ENCODE measurements at regions not wholly inside any gene's neighbourhood (a gene's known extent, or its start where the extent isn't known, plus 50 kb on each side); places are given as distances from the start of the nearest gene placed in this dataset.
"Not testable (repeated sequence)": the region's sequence is repeated elsewhere in the genome, so short reads cannot be mapped to it uniquely, and the experiment has no call there.

GRCh38 chr14:105635560-105635959 is 109.2 kb downstream of the TMEM121 start:
- TF ChIP-seq CTCF (IDR thresholded peaks at IDR 0.05; ENCODE audit: low read depth, low read length): no peak
- DNase-seq (ENCODE audit: low read depth in 1 of 2, low spot score in 1 of 2): no peak
- no peaks in the 10 kb centered on the region for H3K36me3 ChIP-seq
- no peaks in the 10 kb centered on the region for H3K9me3 ChIP-seq (ENCODE audit: low read depth)
- no peak overlapping the region for H3K27ac ChIP-seq
- no peak overlapping the region for H3K4me3 ChIP-seq
- H3K4me1 ChIP-seq (ENCODE audit: low read depth): no peaks in the 10 kb centered on the region
- H3K27me3 ChIP-seq: no peaks in the 10 kb centered on the region

GRCh38 chr14:105636021-105636420 is 109.6 kb downstream of the TMEM121 start:
- H3K4me1 ChIP-seq (ENCODE audit: low read depth); H3K9me3 ChIP-seq (ENCODE audit: low read depth); H3K4me3 ChIP-seq; H3K27me3 ChIP-seq; H3K36me3 ChIP-seq; DNase-seq (ENCODE audit: low read depth in 1 of 2, low spot score in 1 of 2); H3K27ac ChIP-seq: not testable (repeated sequence)

GRCh38 chr14:105636935-105637334 is 110.6 kb downstream of the TMEM121 start:
- H3K27me3 ChIP-seq: no peaks in the 10 kb centered on the region
- no peak for TF ChIP-seq CTCF (IDR thresholded peaks at IDR 0.05; ENCODE audit: low read depth, low read length)
- no peak overlapping the region for H3K4me3 ChIP-seq
- no peaks in the 10 kb centered on the region for H3K4me1 ChIP-seq (ENCODE audit: low read depth)
- no peaks in the 10 kb centered on the region for H3K36me3 ChIP-seq
- DNase-seq (ENCODE audit: low read depth in 1 of 2, low spot score in 1 of 2): no peak
- no peaks in the 10 kb centered on the region for H3K9me3 ChIP-seq (ENCODE audit: low read depth)
- no peak overlapping the region for H3K27ac ChIP-seq

GRCh38 chr14:105637345-105637744 is 111.0 kb downstream of the TMEM121 start:
- H3K36me3 ChIP-seq; H3K27ac ChIP-seq; H3K27me3 ChIP-seq; H3K4me3 ChIP-seq; H3K9me3 ChIP-seq (ENCODE audit: low read depth); DNase-seq (ENCODE audit: low read depth in 1 of 2, low spot score in 1 of 2); H3K4me1 ChIP-seq (ENCODE audit: low read depth): not testable (repeated sequence)

- not testable (repeated sequence) for H3K4me3 ChIP-seq; H3K9me3 ChIP-seq (ENCODE audit: low read depth); H3K36me3 ChIP-seq; H3K4me1 ChIP-seq (ENCODE audit: low read depth); H3K27ac ChIP-seq; DNase-seq (ENCODE audit: low read depth in 1 of 2, low spot score in 1 of 2); H3K27me3 ChIP-seq
Measured at GRCh38 chr14:105639969-105640931, 113.9 kb downstream of the TMEM121 start.

- H3K36me3 ChIP-seq: no peaks in the 10 kb centered on the region
- H3K27ac ChIP-seq: no peak overlapping the region
- TF ChIP-seq CTCF (IDR thresholded peaks at IDR 0.05; ENCODE audit: low read depth, low read length): no peak
- H3K4me1 ChIP-seq (ENCODE audit: low read depth): no peaks in the 10 kb centered on the region
- H3K27me3 ChIP-seq: no peaks in the 10 kb centered on the region
- no peaks in the 10 kb centered on the region for H3K9me3 ChIP-seq (ENCODE audit: low read depth)
- DNase-seq (ENCODE audit: low read depth in 1 of 2, low spot score in 1 of 2): no peak
- no peak overlapping the region for H3K4me3 ChIP-seq
Measured at GRCh38 chr14:105641075-105641937, 114.9 kb downstream of the TMEM121 start.

- not testable (repeated sequence) for H3K27me3 ChIP-seq; H3K4me1 ChIP-seq (ENCODE audit: low read depth); H3K36me3 ChIP-seq; H3K9me3 ChIP-seq (ENCODE audit: low read depth); H3K27ac ChIP-seq; DNase-seq (ENCODE audit: low read depth in 1 of 2, low spot score in 1 of 2); H3K4me3 ChIP-seq
Measured at GRCh38 chr14:105641951-105642350, 115.6 kb downstream of the TMEM121 start.

GRCh38 chr14:105642486-105642885 is 116.1 kb downstream of the TMEM121 start:
- H3K4me3 ChIP-seq; H3K4me1 ChIP-seq (ENCODE audit: low read depth); H3K36me3 ChIP-seq; H3K27me3 ChIP-seq; H3K9me3 ChIP-seq (ENCODE audit: low read depth); DNase-seq (ENCODE audit: low read depth in 1 of 2, low spot score in 1 of 2); H3K27ac ChIP-seq: not testable (repeated sequence)

GRCh38 chr14:105643406-105644052 is 117.1 kb downstream of the TMEM121 start:
- not testable (repeated sequence) for DNase-seq (ENCODE audit: low read depth in 1 of 2, low spot score in 1 of 2); H3K9me3 ChIP-seq (ENCODE audit: low read depth); H3K4me1 ChIP-seq (ENCODE audit: low read depth); H3K36me3 ChIP-seq; H3K27me3 ChIP-seq; H3K27ac ChIP-seq; H3K4me3 ChIP-seq

GRCh38 chr14:105644053-105644435 is 117.7 kb downstream of the TMEM121 start:
- not testable (repeated sequence) for H3K36me3 ChIP-seq; H3K4me3 ChIP-seq; DNase-seq (ENCODE audit: low read depth in 1 of 2, low spot score in 1 of 2); H3K27me3 ChIP-seq; H3K9me3 ChIP-seq (ENCODE audit: low read depth); H3K27ac ChIP-seq; H3K4me1 ChIP-seq (ENCODE audit: low read depth)
